Endothelial cell of umbilical vein (primary cell): ENCODE measurements at regions not wholly inside any gene's neighbourhood (a gene's known extent, or its start where the extent isn't known, plus 50 kb on each side); places are given as distances from the start of the nearest gene placed in this dataset.

Experiments
- BruUV-seq: library from RNA; stranded (reverse); fragments of 400-500 nt; replicated peaks from 2 replicates; lab custom pipeline; 2021; lab: Mats Ljungman, UMichigan
- CTCF ChIA-PET: fragments of 300-600, 350-600 bp; sonication (Branson Sonifier 250); formaldehyde crosslinking; loops from one replicate; lab custom pipeline; 2021; ENCODE audit warnings: antibody characterized with exemption, inconsistent platforms; lab: Charles Lee
- POLR2A ChIA-PET: fragments of 300-600, 350-600 bp; sonication (Branson Sonifier 250); formaldehyde crosslinking; loops from one replicate; lab custom pipeline; 2021; ENCODE audit warnings: antibody characterized with exemption, inconsistent platforms; lab: Charles Lee
- DNase-seq: peaks from one replicate; pipeline ENCODE4 v3.0.0-alpha.2; 2011; ENCODE audit warnings: low read depth, low spot score
- FAIRE-seq: peaks from 2 replicates; lab custom pipeline; 2011; peaks lifted over from hg19 to GRCh38; lab: Jason Lieb, UNC
- H2AFZ ChIP-seq: 2 replicates; pipeline ENCODE4 v1.6.0; 2012; ENCODE audit warnings: low read depth, low read length, control low read depth, inconsistent platforms
- H3K27ac ChIP-seq: 2 replicates; pipeline ENCODE4 v1.5.1; 2011; ENCODE audit warnings: low read depth, mild to moderate bottlenecking, control low read depth, low read length, moderate library complexity; ENCODE audit not compliant: insufficient read depth
- H3K27me3 ChIP-seq, 2 experiments: 2 replicates each; pipeline versions ENCODE4 v1.6.0 to v1.6.1; 2011; ENCODE audit warnings: low read length in 2 of 2, mixed read lengths in 1 of 2; ENCODE audit not compliant: control insufficient read depth in 2 of 2, insufficient read depth in 2 of 2
- H3K36me3 ChIP-seq, 2 experiments: 2 replicates in 1 of 2; 3 replicates in 1 of 2; pipeline ENCODE4 v1.5.1; 2011; ENCODE audit warnings: low read length in 2 of 2, mild to moderate bottlenecking in 1 of 2, moderate library complexity in 1 of 2; ENCODE audit not compliant: control insufficient read depth in 2 of 2, insufficient read depth in 2 of 2; ENCODE audit errors: extremely low read depth in 1 of 2
- H3K4me1 ChIP-seq: 3 replicates; pipeline ENCODE4 v1.5.1; 2011; ENCODE audit warnings: mild to moderate bottlenecking, low read length; ENCODE audit not compliant: control insufficient read depth, insufficient read depth; ENCODE audit errors: extremely low read depth
- H3K4me2 ChIP-seq: 2 replicates; pipeline ENCODE4 v1.6.1; 2011; ENCODE audit warnings: low read length, control low read depth, mixed read lengths; ENCODE audit not compliant: insufficient read depth
- H3K4me3 ChIP-seq, 3 experiments: fragments of 200-600 bp in 1 of 3; sonication (generic), shearing (Covaris generic) in 1 of 3; replicated peaks in 1 of 3; 2 replicates each; pipeline ENCODE4 v1.5.1; 2011 to 2016; ENCODE audit warnings: control low read depth in 3 of 3, low read length in 3 of 3, mild to moderate bottlenecking in 2 of 3, inconsistent platforms in 1 of 3, low read depth in 1 of 3, moderate library complexity in 1 of 3; ENCODE audit not compliant: insufficient read depth in 1 of 3
- H3K79me2 ChIP-seq: 2 replicates; pipeline ENCODE4 v1.6.0; 2012; ENCODE audit warnings: low read length, inconsistent platforms; ENCODE audit not compliant: control insufficient read depth, insufficient read depth
- H3K9ac ChIP-seq: replicated peaks from 2 replicates; pipeline ENCODE3; 2011; ENCODE audit warnings: low read length, control low read depth; ENCODE audit not compliant: insufficient read depth; ENCODE audit errors: extremely low read depth
- H3K9me1 ChIP-seq: replicated peaks from 3 replicates; pipeline ENCODE4 v1.6.0; 2011; ENCODE audit warnings: mild to moderate bottlenecking, low read length; ENCODE audit not compliant: control insufficient read depth, insufficient read depth; ENCODE audit errors: extremely low read depth
- H3K9me3 ChIP-seq: replicated peaks from 2 replicates; pipeline ENCODE4 v1.5.1; 2012; ENCODE audit warnings: low read length, inconsistent platforms; ENCODE audit not compliant: control insufficient read depth, insufficient read depth
- H4K20me1 ChIP-seq: replicated peaks from 2 replicates; pipeline ENCODE3; 2011; ENCODE audit warnings: mild to moderate bottlenecking, low read length; ENCODE audit not compliant: control insufficient read depth, insufficient read depth; ENCODE audit errors: extremely low read depth
- CTCF ChIP-seq, 2 donors: IDR thresholded peaks; 1 replicate in 1 of 2; 2 replicates in 1 of 2; pipeline ENCODE4 v1.5.1; 2011; ENCODE audit warnings: low read length in 2 of 2, mild to moderate bottlenecking in 2 of 2, moderate library complexity in 2 of 2, control low read depth in 1 of 2, inconsistent platforms in 1 of 2, low read depth in 1 of 2; ENCODE audit not compliant: insufficient read depth in 1 of 2; ENCODE audit errors: extremely low read depth in 1 of 2
- EZH2 ChIP-seq: IDR thresholded peaks from 2 replicates; pipeline ENCODE4 v1.6.1; 2012; ENCODE audit warnings: borderline replicate concordance, low read depth, mild to moderate bottlenecking, moderate library complexity, low read length, inconsistent platforms; ENCODE audit not compliant: severe bottlenecking
- GATA2 ChIP-seq: IDR thresholded peaks from 2 replicates; pipeline ENCODE4 v1.7.0; 2011; ENCODE audit warnings: low read depth, mild to moderate bottlenecking, moderate library complexity, mixed read lengths, low read length; ENCODE audit not compliant: insufficient read length, insufficient read depth
- JUN ChIP-seq: IDR thresholded peaks from 2 replicates; pipeline ENCODE4 v1.6.1; 2011; ENCODE audit warnings: borderline replicate concordance, low read depth; ENCODE audit not compliant: insufficient read length, insufficient read depth
- MAX ChIP-seq: IDR thresholded peaks from 2 replicates; pipeline ENCODE4 v1.6.1; 2011; ENCODE audit not compliant: insufficient read depth, insufficient read length
- MYC ChIP-seq: IDR thresholded peaks from one replicate; pipeline ENCODE4 v1.6.1; 2011; ENCODE audit warnings: mild to moderate bottlenecking, low read depth, low read length
- POLR2A ChIP-seq: IDR thresholded peaks from 2 replicates; pipeline ENCODE4 v1.6.1; 2012; ENCODE audit warnings: low read depth, mild to moderate bottlenecking, control low read depth, low read length
- dilution Hi-C: fragments of 300-500 bp; cut with MboI; formaldehyde crosslinking; loops from one replicate; pipeline ENCODE4 v1.15.0; 2019; ENCODE audit warnings: low sequenced_read_pairs; ENCODE audit not compliant: extremely low pct_ligation_motif_present
- intact Hi-C: fragments of 100-400 bp; cut with micrococcal nuclease; formaldehyde crosslinking; loops from one replicate; pipeline ENCODE4 v1.10.0; 2022

- Histone ChIP-seq H3K36me3 (no peaks in the 10 kb centered on the region), H3K9me3 (no peaks in the 10 kb centered on the region), H2AFZ (no peak overlapping the region), H3K79me2 (no peaks in the 10 kb centered on the region), H3K9ac (no peak overlapping the region), H3K27me3 (no peaks in the 10 kb centered on the region), H3K4me1 (no peaks in the 10 kb centered on the region), H4K20me1 (no peaks in the 10 kb centered on the region), H3K9me1 (no peaks in the 10 kb centered on the region), H3K27ac (no peak overlapping the region), H3K4me2 (no peak overlapping the region), H3K4me3 (no peak overlapping the region)
- dilution Hi-C loops = no loop called here
- intact Hi-C loops = no loop called here
- FAIRE-seq (no peak), DNase-seq (no peak)
- no TSS peak for BruUV-seq
- TF ChIP-seq POLR2A (no peak), MAX (no peak), CTCF (IDR thresholded peaks at IDR 0.05; ENCODE audit: extremely low read depth in 1 of 2, insufficient read depth in 1 of 2, low read depth in 1 of 2, low read length in 2 of 2) (no peak), GATA2 (no peak), EZH2 (no peak)
- POLR2A ChIA-PET = no interaction called here
- CTCF ChIA-PET = no interaction called here
Measured at GRCh38 chr9:15021146-15021545, 110.9 kb upstream of the FREM1 start.

- Histone ChIP-seq H3K4me2 (no peak overlapping the region), H3K79me2 (no peaks in the 10 kb centered on the region), H3K4me3 (no peak overlapping the region), H4K20me1 (no peaks in the 10 kb centered on the region), H3K9me1 (no peaks in the 10 kb centered on the region), H3K27ac (no peak overlapping the region), H3K27me3 (no peaks in the 10 kb centered on the region), H3K36me3 (no peaks in the 10 kb centered on the region), H3K9me3 (no peaks in the 10 kb centered on the region), H3K9ac (no peak overlapping the region), H2AFZ (no peak overlapping the region), H3K4me1 (no peaks in the 10 kb centered on the region)
- no TSS peak for BruUV-seq
- no peak for FAIRE-seq
- dilution Hi-C loops (no loop called here), intact Hi-C loops (no loop called here)
- no peak for TF ChIP-seq JUN
- TF ChIP-seq POLR2A = no peak
- no peak for TF ChIP-seq MYC
- no peak for DNase-seq
- CTCF ChIA-PET = no interaction called here
- POLR2A ChIA-PET = no interaction called here
Measured at GRCh38 chr9:15018096-15018637, 107.9 kb upstream of the FREM1 start.
